ENCODE measurements at regions not wholly inside any gene's neighbourhood (a gene's known extent, or its start where the extent isn't known, plus 50 kb on each side); places are given as distances from the start of the nearest gene placed in this dataset.
A peak's percentile ranks its signal among the peaks of the same experiment; 100 is the strongest.

GRCh38 chr18:73932976-73933375 is 214.7 kb downstream of the FBXO15 start:
- Mint-ChIP-seq H3K4me3 (no peak overlapping the region), H3K27ac (no peak overlapping the region), H3K36me3 (no peaks in the 10 kb centered on the region), H3K9me3 (peaks cover 0 to 14% (median 6%) of the 10 kb centered on the region in 7 donors), H3K4me1 (no peaks in the 10 kb centered on the region), H3K27me3 (no peaks in the 10 kb centered on the region)
- ATAC-seq (ENCODE audit: low read depth in 2 of 2) = no peak
- DNase-seq = no peak

- ATAC-seq (ENCODE audit: low read depth in 2 of 2) (no peak), DNase-seq (no peak)
- Mint-ChIP-seq H3K4me3 (no peak overlapping the region), H3K27ac (no peak overlapping the region), H3K4me1 (no peaks in the 10 kb centered on the region), H3K36me3 (no peaks in the 10 kb centered on the region), H3K9me3 (peaks cover 0 to 14% (median 5%) of the 10 kb centered on the region in 7 donors), H3K27me3 (peaks cover 11 to 25% (median 12%) of the 10 kb centered on the region in 3 donors)
Measured at GRCh38 chr18:73927496-73927895, 220.1 kb downstream of the FBXO15 start.

- Mint-ChIP-seq H3K27ac (no peak overlapping the region), H3K27me3 (peaks cover 11 to 39% (median 24%) of the 10 kb centered on the region in 3 donors), H3K9me3 (peaks cover 0 to 4% (median 0%) of the 10 kb centered on the region in 7 donors), H3K4me3 (no peak overlapping the region), H3K36me3 (no peaks in the 10 kb centered on the region), H3K4me1 (no peaks in the 10 kb centered on the region)
- DNase-seq (no peak), ATAC-seq (ENCODE audit: low read depth in 2 of 2) (no peak)
Measured at GRCh38 chr18:73924836-73925235, 222.8 kb downstream of the FBXO15 start.

- Mint-ChIP-seq H3K9me3 (peaks cover 0 to 4% (median 0%) of the 10 kb centered on the region in 7 donors), H3K4me3 (no peak overlapping the region), H3K27me3 (peaks cover 11 to 39% (median 24%) of the 10 kb centered on the region in 3 donors), H3K27ac (no peak overlapping the region), H3K36me3 (no peaks in the 10 kb centered on the region), H3K4me1 (no peaks in the 10 kb centered on the region)
- ATAC-seq (ENCODE audit: low read depth in 2 of 2) = no peak
- DNase-seq = no peak
Measured at GRCh38 chr18:73924307-73924706, 223.3 kb downstream of the FBXO15 start.

GRCh38 chr18:73923866-73924265 is 223.8 kb downstream of the FBXO15 start:
- H3K9me3 Mint-ChIP-seq = peaks cover 0 to 4% (median 0%) of the 10 kb centered on the region in 7 donors

GRCh38 chr18:73920033-73920432 is 227.6 kb downstream of the FBXO15 start:
- H3K4me1 Mint-ChIP-seq = peaks cover 0 to 3% (median 0%) of the 10 kb centered on the region in 3 donors
- H3K27ac Mint-ChIP-seq = no peak overlapping the region
- peaks cover 17 to 39% (median 24%) of the 10 kb centered on the region in 3 donors for H3K27me3 Mint-ChIP-seq
- H3K9me3 Mint-ChIP-seq = peaks cover 0 to 4% (median 0%) of the 10 kb centered on the region in 7 donors
- no peak for ATAC-seq (ENCODE audit: low read depth in 2 of 2)
- H3K4me3 Mint-ChIP-seq = no peak overlapping the region
- H3K36me3 Mint-ChIP-seq = no peaks in the 10 kb centered on the region
- DNase-seq = no peak

More at GRCh38 chr18:73923866-73924265, 223.8 kb downstream of the FBXO15 start:
- DNase-seq (no peak), ATAC-seq (ENCODE audit: low read depth in 2 of 2) (no peak)
- no peak overlapping the region for H3K27ac Mint-ChIP-seq
- no peaks in the 10 kb centered on the region for H3K4me1 Mint-ChIP-seq
- H3K36me3 Mint-ChIP-seq = no peaks in the 10 kb centered on the region
- H3K27me3 Mint-ChIP-seq = peaks cover 11 to 39% (median 24%) of the 10 kb centered on the region in 3 donors
- no peak overlapping the region for H3K4me3 Mint-ChIP-seq

GRCh38 chr18:73918816-73919215 is 228.8 kb downstream of the FBXO15 start:
- Mint-ChIP-seq H3K27ac (no peak overlapping the region), H3K4me1 (peaks cover 0 to 3% (median 0%) of the 10 kb centered on the region in 3 donors), H3K27me3 (peaks cover 12 to 29% (median 25%) of the 10 kb centered on the region in 3 donors), H3K9me3 (peaks cover 0 to 2% (median 0%) of the 10 kb centered on the region in 7 donors), H3K4me3 (no peak overlapping the region), H3K36me3 (no peaks in the 10 kb centered on the region)
- no peak for DNase-seq
- ATAC-seq (ENCODE audit: low read depth in 2 of 2) = no peak

GRCh38 chr18:73917046-73917445 is 230.6 kb downstream of the FBXO15 start:
- ATAC-seq (ENCODE audit: low read depth in 2 of 2) = no peak
- H3K4me3 Mint-ChIP-seq = no peak overlapping the region
- peaks cover 0 to 2% (median 0%) of the 10 kb centered on the region in 7 donors for H3K9me3 Mint-ChIP-seq
- DNase-seq = no peak
- no peaks in the 10 kb centered on the region for H3K36me3 Mint-ChIP-seq
- H3K27ac Mint-ChIP-seq = no peak overlapping the region
- peaks cover 0 to 3% (median 0%) of the 10 kb centered on the region in 3 donors for H3K4me1 Mint-ChIP-seq
- peaks cover 21 to 36% (median 22%) of the 10 kb centered on the region in 3 donors for H3K27me3 Mint-ChIP-seq

GRCh38 chr18:73913505-73913904 is 234.1 kb downstream of the FBXO15 start:
- peaks cover 0 to 3% (median 0%) of the 10 kb centered on the region in 7 donors for H3K9me3 Mint-ChIP-seq
- ATAC-seq (ENCODE audit: low read depth in 2 of 2) (no peak), DNase-seq (no peak)
- peaks cover 15 to 31% (median 25%) of the 10 kb centered on the region in 3 donors for H3K27me3 Mint-ChIP-seq
- H3K4me3 Mint-ChIP-seq = no peak overlapping the region
- no peaks in the 10 kb centered on the region for H3K36me3 Mint-ChIP-seq
- H3K4me1 Mint-ChIP-seq = peaks cover 0 to 1% (median 0%) of the 10 kb centered on the region in 3 donors
- no peak overlapping the region for H3K27ac Mint-ChIP-seq

- H3K9me3 Mint-ChIP-seq = peaks cover 0 to 3% (median 0%) of the 10 kb centered on the region in 7 donors
- ATAC-seq (ENCODE audit: low read depth in 2 of 2) = no peak
- H3K36me3 Mint-ChIP-seq = no peaks in the 10 kb centered on the region
Measured at GRCh38 chr18:73908323-73908722, 239.3 kb downstream of the FBXO15 start.

GRCh38 chr18:73901566-73901965 is 246.1 kb downstream of the FBXO15 start:
- Mint-ChIP-seq H3K27ac (no peak overlapping the region), H3K36me3 (no peaks in the 10 kb centered on the region), H3K4me1 (no peaks in the 10 kb centered on the region), H3K27me3 (peaks cover 7 to 24% (median 12%) of the 10 kb centered on the region in 3 donors), H3K4me3 (no peak overlapping the region), H3K9me3 (no peaks in the 10 kb centered on the region)
- no peak for DNase-seq
- ATAC-seq (ENCODE audit: low read depth in 2 of 2) = no peak

More at GRCh38 chr18:73908323-73908722, 239.3 kb downstream of the FBXO15 start:
- H3K27me3 Mint-ChIP-seq = peaks cover 14 to 25% (median 23%) of the 10 kb centered on the region in 3 donors
- H3K27ac Mint-ChIP-seq = no peak overlapping the region
- H3K4me1 Mint-ChIP-seq = no peaks in the 10 kb centered on the region
- H3K4me3 Mint-ChIP-seq = no peak overlapping the region
- no peak for DNase-seq

- ATAC-seq (ENCODE audit: low read depth in 2 of 2) = no peak
- no peak overlapping the region for H3K27ac Mint-ChIP-seq
Measured at GRCh38 chr18:73901151-73901550, 246.5 kb downstream of the FBXO15 start.

GRCh38 chr18:73900106-73900835 is 247.4 kb downstream of the FBXO15 start:
- Mint-ChIP-seq H3K4me3 (no peak overlapping the region), H3K27ac (no peak overlapping the region), H3K36me3 (no peaks in the 10 kb centered on the region), H3K27me3 (peaks cover 5 to 24% (median 7%) of the 10 kb centered on the region in 3 donors), H3K9me3 (no peaks in the 10 kb centered on the region), H3K4me1 (no peaks in the 10 kb centered on the region)
- ATAC-seq (ENCODE audit: low read depth in 2 of 2) (no peak), DNase-seq (no peak)

More at GRCh38 chr18:73901151-73901550, 246.5 kb downstream of the FBXO15 start:
- DNase-seq = no peak
- no peaks in the 10 kb centered on the region for H3K9me3 Mint-ChIP-seq
- no peaks in the 10 kb centered on the region for H3K4me1 Mint-ChIP-seq
- H3K4me3 Mint-ChIP-seq = peak overlapping the region in 1 of 8 donors; percentile 18
- peaks cover 7 to 24% (median 7%) of the 10 kb centered on the region in 3 donors for H3K27me3 Mint-ChIP-seq
- no peaks in the 10 kb centered on the region for H3K36me3 Mint-ChIP-seq

- H3K27ac Mint-ChIP-seq = peak overlapping the region in 1 of 6 donors; percentile 44
- peaks cover 0 to 15% (median 5%) of the 10 kb centered on the region in 3 donors for H3K27me3 Mint-ChIP-seq
- no peaks in the 10 kb centered on the region for H3K4me1 Mint-ChIP-seq
- ATAC-seq (ENCODE audit: low read depth in 2 of 2) (no peak), DNase-seq (no peak)
- H3K4me3 Mint-ChIP-seq = no peak overlapping the region
- H3K9me3 Mint-ChIP-seq = no peaks in the 10 kb centered on the region
- H3K36me3 Mint-ChIP-seq = no peaks in the 10 kb centered on the region
Measured at GRCh38 chr18:73897517-73897916, 250.1 kb downstream of the FBXO15 start.
